NCI-H69 (cell line): ENCODE measurements at regions not wholly inside any gene's neighbourhood (a gene's known extent, or its start where the extent isn't known, plus 50 kb on each side); places are given as distances from the start of the nearest gene placed in this dataset.
A peak's percentile ranks its signal among the peaks of the same experiment; 100 is the strongest.

Experiments
- DNase-seq: peaks from one replicate; lab custom pipeline; 2025; lab: John Stamatoyannopoulos, UW

DNA sequence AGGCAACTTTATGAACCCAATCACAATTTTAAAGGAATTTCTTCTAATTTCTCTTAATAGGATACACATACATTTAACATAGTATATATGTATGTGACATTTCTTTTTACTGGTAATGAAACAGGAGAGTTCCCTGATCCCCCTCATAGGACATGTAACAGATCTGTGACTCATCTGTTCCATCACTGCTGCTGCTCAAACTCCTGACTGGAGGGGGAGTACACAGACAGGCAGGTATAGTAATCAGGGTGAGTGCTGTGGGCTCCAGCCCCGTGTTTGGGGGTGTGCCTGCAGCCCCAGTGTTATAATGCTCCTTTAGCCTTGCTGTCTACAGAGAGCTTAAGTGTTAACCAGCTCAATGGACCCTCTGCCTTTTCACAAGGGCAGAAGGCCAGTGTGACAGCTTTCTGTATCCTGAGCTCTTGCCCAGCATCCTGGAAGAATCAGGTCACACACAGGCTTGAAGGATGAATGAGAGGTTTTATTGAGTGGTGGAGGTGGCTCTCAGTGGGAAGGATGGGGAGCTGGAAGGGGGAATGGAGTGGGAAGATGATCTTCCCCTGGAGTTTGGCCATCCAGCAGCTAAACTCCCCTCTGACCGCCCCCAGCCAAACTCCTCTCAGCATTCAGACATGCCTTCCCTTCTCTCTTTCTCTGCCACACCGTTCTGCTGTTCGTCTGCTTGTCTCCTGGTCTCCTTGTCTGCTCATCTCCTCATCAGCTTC, 161.3 kb downstream of the ZNF608 start:
- DNase-seq: no peak

DNA sequence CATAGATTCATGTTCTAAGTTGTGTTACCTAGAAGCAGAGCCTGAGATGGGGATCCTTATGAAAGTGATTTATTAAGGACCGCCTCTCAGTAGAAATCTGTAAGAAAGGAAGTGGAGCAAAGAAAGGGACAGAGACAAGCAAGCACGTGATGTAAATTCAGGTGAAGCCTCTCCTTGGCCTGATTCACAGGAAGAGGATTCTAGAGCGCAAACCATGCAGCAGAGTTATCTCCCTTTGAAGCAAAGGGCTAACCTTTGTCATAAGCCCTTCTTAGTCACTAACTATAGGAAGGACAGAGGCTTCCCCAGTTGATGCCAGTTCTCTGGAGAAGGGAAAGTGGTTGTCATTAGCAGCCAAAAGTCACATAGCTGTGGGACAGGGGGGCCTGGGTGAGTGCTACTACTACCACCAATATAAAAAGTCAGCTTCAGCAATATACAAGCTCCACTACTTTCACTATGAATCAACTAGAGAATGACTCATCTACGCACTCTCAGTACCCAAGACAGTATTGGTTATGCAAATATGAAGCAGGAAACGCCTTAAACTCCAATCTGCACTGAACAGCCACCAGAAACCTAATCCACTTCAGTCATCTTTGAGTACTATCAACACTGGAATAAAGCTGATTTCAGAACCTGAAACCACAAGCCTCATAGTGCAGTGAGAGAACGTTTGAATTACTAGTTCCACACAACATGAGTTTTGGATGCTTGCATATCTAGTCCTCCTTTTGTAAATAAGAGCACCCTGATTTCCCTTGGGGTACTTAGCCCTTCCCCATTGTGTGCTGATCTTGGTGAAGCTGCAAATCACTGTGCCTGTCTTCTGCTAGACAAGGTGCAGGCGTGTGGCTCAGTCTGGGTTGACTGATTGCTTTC, 162.7 kb downstream of the ZNF608 start:
- peak; percentile 84 for DNase-seq

DNA sequence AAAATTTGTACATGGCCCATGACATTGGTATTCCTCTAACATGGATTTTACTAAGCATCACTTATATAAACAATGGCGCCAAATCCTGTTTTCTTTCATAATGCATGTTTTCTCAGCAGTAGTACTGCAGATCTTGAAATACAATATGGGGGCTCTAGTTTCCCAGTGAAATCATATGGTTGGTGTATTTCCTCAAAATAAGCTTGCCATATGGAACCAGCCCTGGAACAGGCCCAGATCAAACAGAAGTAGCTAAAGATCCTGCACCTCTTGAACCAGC, 163.9 kb downstream of the ZNF608 start:
- peak; percentile 92 for DNase-seq

DNA sequence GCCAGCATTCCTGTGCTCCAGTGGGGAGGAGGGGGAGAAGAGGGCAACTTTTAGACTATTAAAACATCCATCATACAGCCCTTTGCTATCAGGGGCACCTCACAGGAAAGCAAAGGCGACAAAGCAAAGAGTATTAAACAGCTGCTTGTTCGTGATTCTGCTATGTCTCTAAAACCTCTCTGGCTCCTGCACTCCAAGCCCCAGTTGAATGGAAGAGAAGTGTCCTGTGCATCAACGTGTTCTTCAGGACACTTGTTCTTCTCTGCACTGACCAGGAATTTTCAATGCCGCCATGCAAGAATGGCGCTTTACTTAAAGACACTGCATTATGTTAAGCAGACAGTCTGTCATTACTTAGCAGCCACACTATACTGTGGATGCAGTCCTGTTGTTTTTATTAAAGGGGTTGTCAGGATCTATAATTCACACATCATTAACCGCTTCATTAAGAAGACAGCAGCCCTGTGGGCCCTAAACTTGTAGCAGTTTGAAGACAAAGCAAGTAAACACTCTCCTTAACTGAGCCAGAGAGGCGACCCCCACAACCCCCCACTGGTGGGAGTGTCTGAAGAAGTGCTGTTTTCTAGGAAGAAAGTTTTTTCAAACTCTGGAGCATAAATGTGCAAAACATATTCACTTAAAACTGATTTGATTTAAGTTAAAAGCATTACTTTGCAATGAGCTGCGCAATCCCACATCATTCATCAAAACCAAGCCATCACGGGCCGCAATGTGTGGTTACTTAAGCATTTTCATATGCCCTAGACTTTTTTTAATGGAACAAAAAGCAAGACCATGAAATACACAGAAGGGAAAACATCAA, 164.5 kb downstream of the ZNF608 start:
- DNase-seq: peak; percentile 80

DNA sequence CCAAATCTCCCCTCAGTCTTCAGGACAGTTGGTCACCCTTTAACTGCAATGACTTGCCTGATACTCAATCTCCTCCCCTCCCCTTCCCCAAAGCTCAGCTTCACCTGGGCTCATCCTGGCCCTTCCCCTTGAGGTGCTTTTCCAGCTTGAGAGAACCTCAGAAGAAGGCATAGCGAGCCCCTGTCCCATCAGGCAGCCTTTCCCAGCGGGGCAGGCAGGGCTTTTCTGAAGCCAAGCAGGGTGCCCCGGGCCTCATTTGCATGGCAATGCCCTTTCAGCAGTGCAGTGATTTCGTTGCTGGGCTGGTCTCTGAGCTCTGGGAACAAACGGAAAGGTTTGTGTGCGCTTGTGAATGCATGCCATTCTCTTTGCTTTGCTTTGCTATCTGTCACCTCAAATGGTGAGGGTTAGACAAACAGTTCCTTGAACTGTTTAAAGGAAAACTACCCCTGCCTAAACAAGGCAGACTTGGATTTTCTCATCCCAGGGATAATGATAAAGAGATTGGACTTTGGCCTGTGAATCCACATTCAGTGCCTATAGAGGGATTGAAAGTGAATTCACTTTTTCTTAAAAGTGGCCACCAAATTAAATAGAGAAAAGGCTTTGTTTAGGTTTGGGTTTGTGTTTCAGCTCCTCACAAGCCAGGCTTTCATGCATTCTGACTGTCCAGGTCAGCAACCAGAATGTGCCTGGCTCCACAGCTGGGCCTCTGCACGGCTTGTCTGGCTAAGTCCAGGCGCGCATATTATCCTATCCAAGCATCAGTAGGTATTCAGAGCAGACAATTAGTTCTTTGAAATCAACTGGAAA, 165.3 kb downstream of the ZNF608 start:
- peak; percentile 64 for DNase-seq

DNA sequence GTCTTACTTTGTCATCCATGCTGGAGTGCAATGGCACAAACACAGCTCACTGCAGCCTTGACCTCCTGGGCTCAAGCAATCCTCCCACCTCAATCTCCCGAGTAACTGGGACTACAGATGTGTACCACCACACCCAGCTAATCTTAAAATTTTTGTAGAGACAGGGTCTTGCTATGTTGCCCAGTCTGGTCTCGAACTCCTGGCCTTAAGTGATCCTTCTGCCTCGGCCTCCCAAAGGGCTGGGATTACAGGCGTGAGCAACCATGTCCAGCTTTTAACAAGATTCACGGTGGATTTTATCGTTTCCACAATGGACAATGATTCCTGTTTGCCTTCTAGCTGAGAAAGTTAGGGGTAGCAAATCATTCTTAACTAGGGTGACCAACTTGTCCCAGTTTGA, 165.9 kb downstream of the ZNF608 start:
- no peak for DNase-seq

DNA sequence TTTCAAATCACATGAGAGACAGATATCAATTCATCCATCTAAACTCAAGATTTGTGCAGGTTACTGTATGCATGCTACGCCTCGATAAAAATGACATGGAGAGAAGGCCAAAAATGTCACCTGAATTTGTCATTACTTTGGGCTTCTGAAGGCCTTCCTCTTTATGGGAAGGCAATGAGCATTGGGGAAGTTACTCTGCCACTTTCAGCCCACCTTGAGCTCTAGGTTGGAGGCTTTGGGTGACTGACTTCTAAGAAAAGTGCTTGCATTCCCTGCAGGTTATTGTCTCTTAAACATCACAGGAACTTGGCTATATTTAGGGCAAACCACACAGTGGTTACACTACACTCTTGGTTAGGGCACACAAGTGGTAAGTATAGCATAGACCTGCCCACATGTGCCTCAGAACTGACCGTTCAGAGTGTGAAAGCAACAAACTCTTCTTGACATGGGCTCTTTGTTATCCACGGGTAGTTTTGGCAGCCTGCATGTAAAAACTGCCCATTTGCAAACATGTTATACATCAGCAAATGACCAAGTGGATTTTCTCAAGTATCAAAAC, 169.5 kb downstream of the ZNF608 start:
- no peak for DNase-seq

DNA sequence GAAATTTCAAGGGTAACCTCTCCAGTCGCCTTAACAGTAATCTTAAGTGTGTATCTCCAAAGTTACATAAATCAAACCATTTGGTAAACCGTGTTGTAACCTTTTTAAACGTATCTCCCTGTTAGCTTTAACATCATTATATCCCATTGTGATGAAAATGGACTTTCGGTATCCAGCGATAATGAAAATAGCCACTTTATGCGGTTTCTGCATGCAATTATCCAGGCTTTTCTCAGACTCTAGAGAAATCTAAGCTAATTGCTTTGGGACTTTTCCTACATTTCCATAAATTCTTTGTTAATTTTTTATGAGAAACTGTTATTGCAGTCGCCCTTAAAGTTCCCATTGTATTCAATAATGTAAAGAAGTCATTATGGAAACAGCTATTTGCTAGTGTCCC, 170.7 kb downstream of the ZNF608 start:
- no peak for DNase-seq

DNA sequence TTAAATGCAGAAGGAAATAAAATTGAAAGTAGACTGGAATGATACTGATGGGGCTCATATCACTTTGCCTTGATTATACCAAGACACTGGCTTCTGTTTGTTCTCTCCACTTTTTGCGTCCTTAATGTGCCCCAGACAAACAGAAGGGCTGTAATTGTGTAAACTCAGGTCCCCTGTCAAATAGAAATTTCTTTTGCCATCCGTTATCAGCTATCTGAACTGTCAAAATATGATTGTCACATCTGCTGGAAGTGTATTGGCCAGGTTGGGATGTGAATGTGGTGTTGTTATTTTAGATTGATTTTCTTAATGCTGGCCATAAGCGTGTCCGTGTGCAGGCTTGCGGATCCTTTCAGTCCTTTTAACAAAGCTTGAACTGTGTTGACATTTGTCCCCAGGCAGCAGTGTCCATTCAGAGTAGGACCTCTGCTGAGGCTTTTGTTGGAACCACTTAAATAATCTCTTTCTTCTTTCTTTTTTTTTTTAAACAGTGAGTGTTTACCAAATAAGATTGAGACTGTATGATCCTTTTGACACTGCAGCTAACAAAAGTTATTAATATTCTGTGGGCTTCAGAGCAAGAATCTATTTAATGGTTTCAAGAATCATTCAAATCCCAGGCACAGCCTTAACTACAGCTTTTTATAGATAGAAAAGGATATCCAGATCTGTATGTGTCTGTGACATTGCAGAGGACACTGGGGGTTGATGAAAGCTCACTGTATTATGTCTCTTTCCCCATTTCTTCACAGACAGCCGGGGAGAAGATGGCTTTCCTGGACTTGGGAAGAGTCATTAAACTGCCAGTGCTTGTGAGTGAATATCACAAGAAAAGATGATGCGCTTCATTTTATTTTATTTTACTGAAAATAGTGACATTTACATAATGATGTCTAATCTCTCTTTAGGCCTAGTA, 171.7 kb downstream of the ZNF608 start:
- DNase-seq: peak; percentile 68

DNA sequence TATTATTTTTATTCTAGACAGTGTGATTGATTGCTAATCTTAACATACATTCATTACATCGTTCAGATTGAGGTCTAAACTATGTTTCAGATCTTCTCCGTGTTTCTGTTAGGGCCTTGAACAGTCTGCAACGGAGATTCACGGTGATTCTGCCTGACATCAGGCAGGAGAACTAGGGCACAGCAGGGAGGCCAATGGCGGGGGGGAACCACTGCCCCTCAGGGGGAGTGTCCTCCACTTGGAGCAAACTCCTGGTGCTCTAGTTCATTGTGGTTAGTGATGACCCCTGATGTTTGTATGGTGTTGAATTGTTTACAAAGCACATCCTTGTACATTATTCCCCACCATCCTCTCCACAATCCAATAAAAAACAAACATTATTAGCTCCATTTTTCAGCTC, 173.5 kb downstream of the ZNF608 start:
- peak; percentile 49 for DNase-seq

DNA sequence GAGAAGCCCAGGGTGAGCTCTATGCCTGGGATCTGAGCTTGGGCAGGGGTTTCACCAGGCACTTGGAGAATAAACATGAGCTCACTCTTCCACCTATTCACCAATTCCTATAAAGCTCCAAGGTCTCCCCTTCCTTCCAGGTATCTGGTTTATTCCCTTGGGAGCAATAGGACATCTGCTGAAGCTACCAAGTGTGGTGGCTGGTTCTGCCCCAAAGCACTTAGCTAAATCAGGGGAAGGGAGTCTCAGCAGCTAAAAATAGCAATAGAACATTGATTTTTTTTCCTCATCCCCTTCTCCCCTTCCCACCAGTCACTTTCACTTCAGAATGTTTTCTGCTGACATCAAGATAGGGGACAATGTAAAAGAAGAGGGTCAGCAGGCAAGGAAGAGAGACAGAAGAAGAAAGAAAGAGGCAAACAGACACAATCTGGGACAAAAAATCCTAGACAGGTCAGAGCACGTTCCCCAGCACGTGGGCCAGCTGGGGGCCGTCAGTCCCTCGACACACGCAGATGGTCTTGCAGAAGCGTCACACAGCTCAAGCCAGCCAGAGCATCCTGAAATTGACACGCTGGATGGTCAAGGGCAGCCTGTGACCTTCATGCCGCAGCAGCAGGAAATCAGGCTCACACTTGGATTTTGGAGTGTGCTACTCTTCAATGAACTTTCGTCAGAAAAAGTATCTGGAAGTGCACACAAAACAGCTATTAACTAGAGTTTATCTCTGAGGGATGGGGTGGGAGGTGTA, 176.0 kb downstream of the ZNF608 start:
- peak; percentile 66 for DNase-seq

DNA sequence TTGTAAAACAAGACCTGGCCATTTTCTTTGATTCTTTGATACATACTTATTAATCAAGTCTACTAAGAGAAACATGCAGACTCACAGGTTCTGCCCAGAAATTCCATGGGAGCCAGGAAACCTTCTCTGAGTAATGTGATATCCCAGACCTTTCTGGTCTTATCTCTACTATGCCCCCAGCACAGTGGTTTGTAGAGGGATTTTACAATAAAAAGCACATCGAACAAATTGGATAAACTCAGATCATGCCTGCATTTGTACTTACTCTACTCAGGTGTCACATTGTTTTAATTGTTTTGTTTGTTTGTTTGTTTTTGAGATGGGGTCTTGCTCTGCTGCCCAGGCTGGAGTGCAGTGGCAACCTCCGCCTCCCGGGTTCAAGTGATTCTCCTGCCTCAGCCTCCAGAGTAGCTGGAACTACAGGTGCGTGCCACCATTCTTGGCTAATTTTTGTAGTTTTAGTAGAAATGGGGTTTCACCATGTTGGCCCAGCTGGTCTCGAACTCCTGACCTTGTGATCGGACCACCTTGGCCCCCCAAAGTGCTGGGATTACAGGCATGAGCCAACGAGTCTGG, 179.5 kb downstream of the ZNF608 start:
- DNase-seq: no peak

DNA sequence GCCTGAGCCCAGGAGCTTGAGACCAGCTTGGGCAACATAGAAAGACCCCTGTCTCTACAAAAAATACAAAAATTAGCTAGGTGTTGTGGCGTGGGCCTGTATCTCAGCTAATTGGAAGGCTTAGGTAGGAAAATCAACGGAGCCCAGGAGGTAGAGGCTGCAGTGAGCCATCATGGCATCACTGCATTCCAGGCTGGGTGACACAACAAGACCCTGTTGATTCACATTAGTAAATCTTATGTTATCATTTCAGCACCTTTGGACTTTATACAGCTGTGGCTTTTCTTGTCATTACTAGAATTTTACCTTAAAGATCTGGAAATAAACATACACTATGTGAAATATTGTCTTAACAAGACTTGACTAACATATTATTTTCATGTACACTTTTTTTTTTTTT, 185.0 kb downstream of the ZNF608 start:
- DNase-seq: no peak

DNA sequence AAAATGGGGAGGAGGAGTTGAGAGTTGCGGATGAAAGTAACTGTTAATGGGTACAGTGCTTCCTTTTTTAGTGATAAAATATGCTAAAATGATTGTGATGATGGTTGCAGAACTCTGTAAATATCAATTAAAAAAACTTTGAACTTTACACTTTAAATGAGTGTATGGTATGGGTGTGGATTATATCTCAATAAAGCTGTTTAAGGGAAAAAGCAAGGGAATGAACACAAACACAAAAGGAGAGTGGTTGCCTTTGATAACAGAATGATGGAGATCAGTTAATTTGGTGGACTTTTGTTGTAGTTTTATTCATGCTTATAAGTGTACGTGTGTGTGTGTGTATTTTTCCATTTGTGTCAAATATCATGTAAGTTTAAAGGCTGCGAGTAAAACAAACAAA, 186.1 kb downstream of the ZNF608 start:
- no peak for DNase-seq

DNA sequence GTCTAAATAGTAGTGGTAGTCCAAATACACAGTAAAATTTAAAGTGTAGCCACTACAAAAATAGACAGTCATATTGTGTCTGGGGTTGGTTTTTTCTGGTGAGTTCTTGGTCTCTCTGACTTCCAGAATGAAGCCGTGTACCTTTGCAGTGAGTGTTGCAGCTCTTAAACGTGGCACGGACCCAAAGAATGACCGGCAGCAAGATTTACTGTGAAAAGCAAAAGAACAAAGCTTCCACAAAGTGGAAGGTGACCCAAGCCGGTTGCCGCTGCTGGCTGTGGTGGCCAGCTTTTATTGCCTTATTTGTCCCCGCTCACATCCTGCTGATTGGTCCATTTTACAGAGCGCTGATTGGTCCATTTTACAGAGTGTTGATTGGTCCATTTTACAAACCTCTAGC, 188.7 kb downstream of the ZNF608 start:
- DNase-seq: no peak

DNA sequence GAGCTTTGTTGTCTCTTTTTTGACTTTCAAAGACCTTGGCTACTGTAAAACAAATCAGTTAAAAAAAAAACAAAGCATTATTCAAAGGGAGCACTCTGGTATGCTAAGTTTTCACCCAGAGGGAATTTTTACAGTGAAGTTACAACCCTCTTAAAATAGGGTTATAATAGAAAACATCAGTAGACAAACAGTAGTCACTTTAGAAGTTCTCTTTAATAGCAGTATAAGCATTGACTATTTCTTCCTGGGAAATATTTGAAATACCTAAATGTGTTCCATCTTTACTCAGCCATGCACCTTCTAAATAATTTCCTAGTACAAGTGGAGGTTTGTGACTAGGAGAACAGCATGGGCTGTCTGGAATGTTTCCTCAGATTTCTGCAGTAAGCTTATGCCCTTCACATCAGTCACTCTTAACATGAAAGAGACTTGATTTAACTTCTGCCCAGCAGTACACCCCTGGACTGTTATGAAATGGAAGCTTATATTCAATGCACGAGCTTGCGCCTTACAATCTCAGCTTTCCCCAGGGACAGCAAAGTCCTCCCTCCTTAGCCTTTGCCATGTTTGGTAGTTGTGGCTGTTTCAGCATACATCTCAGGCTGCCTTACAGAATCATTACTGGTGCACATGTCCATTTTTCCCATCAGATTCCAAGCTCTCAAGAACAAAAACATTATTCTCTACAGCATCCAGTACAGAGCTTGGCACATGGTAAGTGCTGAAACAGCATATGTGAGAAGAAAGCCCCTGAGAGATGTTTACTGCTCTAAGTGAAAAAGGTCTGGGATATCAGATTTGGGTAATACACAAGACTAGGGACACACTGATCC, 191.5 kb downstream of the ZNF608 start:
- DNase-seq: no peak

DNA sequence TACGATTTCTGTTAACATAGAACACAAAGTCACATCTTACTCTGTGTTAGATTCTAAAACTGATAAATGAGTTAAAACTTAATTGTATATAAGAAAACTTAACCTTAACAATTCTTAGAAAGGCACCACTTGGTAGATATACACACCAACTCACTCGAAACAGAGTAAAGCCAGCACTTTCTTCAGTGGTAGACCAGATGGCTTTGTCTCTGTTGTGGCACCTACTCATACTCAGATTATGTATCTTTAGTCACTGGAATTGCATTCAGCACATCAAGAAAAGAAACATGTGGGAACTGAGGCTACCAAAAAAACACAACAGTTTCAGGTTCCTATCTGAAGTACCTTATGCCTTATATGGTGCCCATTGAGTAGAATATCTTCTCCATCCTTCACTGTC, 192.5 kb downstream of the ZNF608 start:
- no peak for DNase-seq

DNA sequence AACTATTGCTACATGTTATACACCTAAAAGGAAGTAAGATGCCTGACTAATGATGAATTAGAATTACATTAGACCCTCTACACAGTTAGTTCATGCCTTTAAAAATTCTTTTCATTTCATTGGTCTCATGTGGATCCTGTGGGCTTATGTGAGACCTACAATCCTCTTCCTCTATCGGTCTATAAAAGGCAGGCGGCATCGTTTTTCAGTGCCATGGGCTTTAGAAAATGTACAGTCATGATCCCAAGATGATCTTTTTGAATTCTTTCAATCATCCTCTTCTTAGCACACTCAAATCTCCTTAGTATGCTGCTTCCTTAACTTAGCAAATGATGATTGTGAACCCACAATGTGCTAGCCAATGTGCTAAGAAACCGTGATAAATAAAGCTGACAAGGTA, 193.9 kb downstream of the ZNF608 start:
- DNase-seq: no peak

DNA sequence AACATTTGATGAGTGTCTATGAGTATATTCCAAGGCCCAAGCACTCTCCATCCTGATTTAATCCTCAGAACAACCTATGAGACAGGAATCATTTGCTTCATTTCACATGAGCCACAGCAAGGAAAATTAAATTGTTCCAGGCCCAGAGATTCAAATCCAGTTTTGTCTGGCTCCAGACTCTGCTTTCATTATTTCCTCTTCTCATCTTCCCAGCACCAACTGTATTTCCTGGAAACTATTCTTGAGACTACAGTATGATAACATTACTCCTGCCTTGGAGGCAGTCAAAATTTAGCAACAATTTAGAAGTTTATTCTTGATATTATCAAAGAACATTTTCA, 194.5 kb downstream of the ZNF608 start:
- no peak for DNase-seq
